Fibroblast of skin of abdomen (primary cell): ENCODE measurements at regions not wholly inside any gene's neighbourhood (a gene's known extent, or its start where the extent isn't known, plus 50 kb on each side); places are given as distances from the start of the nearest gene placed in this dataset.
"Not testable (repeated sequence)": the region's sequence is repeated elsewhere in the genome, so short reads cannot be mapped to it uniquely, and the experiment has no call there.

Experiments
- DNase-seq: peaks from one replicate; pipeline ENCODE4 v3.0.0-alpha.2; 2013

- not testable (repeated sequence) for DNase-seq
Measured at GRCh38 chr1:146883190-146883589, 54.9 kb upstream of the NBPF12 start.

- DNase-seq, result not testable (repeated sequence)
Measured at GRCh38 chr1:146881096-146881495, 57.0 kb upstream of the NBPF12 start.

GRCh38 chr1:146863799-146864319 lies 74.3 kb upstream of the NBPF12 start:
- DNase-seq, result not testable (repeated sequence)

- DNase-seq, result not testable (repeated sequence)
Measured at GRCh38 chr1:146853147-146853546, 85.0 kb upstream of the NBPF12 start.

GRCh38 chr1:146850352-146850889 lies 87.7 kb upstream of the NBPF12 start:
- not testable (repeated sequence) for DNase-seq

GRCh38 chr1:146838725-146839124 lies 99.4 kb upstream of the NBPF12 start:
- DNase-seq, result not testable (repeated sequence)

- DNase-seq, result not testable (repeated sequence)
Measured at GRCh38 chr1:146826957-146827356, 111.2 kb upstream of the NBPF12 start.

GRCh38 chr1:146794236-146794635 lies 143.9 kb upstream of the NBPF12 start:
- not testable (repeated sequence) for DNase-seq

- not testable (repeated sequence) for DNase-seq
Measured at GRCh38 chr1:146792725-146793124, 145.4 kb upstream of the NBPF12 start.

GRCh38 chr1:146784212-146784940 lies 153.7 kb upstream of the NBPF12 start:
- not testable (repeated sequence) for DNase-seq

GRCh38 chr1:146781235-146781634 lies 156.9 kb upstream of the NBPF12 start:
- not testable (repeated sequence) for DNase-seq

- DNase-seq, result peak; percentile 74
Measured at GRCh38 chr1:146777826-146778602, 160.1 kb upstream of the NBPF12 start.

GRCh38 chr1:146774988-146775387 lies 163.1 kb upstream of the NBPF12 start:
- DNase-seq, result not testable (repeated sequence)

- not testable (repeated sequence) for DNase-seq
Measured at GRCh38 chr1:146774271-146774670, 163.9 kb upstream of the NBPF12 start.

GRCh38 chr1:146771409-146771808 lies 166.7 kb upstream of the NBPF12 start:
- DNase-seq, result not testable (repeated sequence)

GRCh38 chr1:146770998-146771397 lies 167.1 kb upstream of the NBPF12 start:
- not testable (repeated sequence) for DNase-seq

- not testable (repeated sequence) for DNase-seq
Measured at GRCh38 chr1:146763234-146763633, 174.9 kb upstream of the NBPF12 start.

GRCh38 chr1:146756858-146757257 lies 181.3 kb upstream of the NBPF12 start:
- DNase-seq, result not testable (repeated sequence)

- DNase-seq, result not testable (repeated sequence)
Measured at GRCh38 chr1:146748686-146749085, 189.4 kb upstream of the NBPF12 start.

- not testable (repeated sequence) for DNase-seq
Measured at GRCh38 chr1:146731981-146732680, 206.0 kb upstream of the NBPF12 start.

GRCh38 chr1:146729642-146730344 lies 208.3 kb upstream of the NBPF12 start:
- not testable (repeated sequence) for DNase-seq

- DNase-seq, result not testable (repeated sequence)
Measured at GRCh38 chr1:146715054-146715453, 223.1 kb upstream of the NBPF12 start.
